HEK293 (cell line): ENCODE measurements at regions not wholly inside any gene's neighbourhood (a gene's known extent, or its start where the extent isn't known, plus 50 kb on each side); places are given as distances from the start of the nearest gene placed in this dataset.

Source experiments
- CTCF ChIA-PET: fragments of 350-600 bp; formaldehyde crosslinking; extraction: SDS; loops from one replicate; lab custom pipeline; 2021; ENCODE audit warnings: antibody characterized with exemption; lab: Yijun Ruan, JAX
- POLR2A ChIA-PET: fragments of 300-600 bp; formaldehyde crosslinking; extraction: SDS; loops from one replicate; lab custom pipeline; 2020; ENCODE audit warnings: antibody characterized with exemption, inconsistent platforms; lab: Yijun Ruan, JAX
- H3K27ac ChIP-seq: fragments of 200-500 bp; sonication (Bioruptor generic); 2 replicates; pipeline ENCODE4 v1.5.1; 2014; ENCODE audit warnings: low read depth, low read length, control low read depth, inconsistent platforms; ENCODE audit errors: extremely low read depth
- H3K36me3 ChIP-seq, 2 experiments: fragments of 200-500 bp in 1 of 2; sonication (Bioruptor generic) in 1 of 2; 1 replicate in 1 of 2; 2 replicates in 1 of 2; pipeline ENCODE4 v1.5.1; 2014 to 2017; ENCODE audit warnings: inconsistent platforms in 2 of 2, low read length in 2 of 2; ENCODE audit not compliant: control insufficient read depth in 2 of 2, insufficient read depth in 1 of 2
- H3K4me1 ChIP-seq: fragments of 200-500 bp; sonication (Bioruptor generic); 2 replicates; pipeline ENCODE4 v1.5.1; 2014; ENCODE audit warnings: mild to moderate bottlenecking, low read length, inconsistent platforms; ENCODE audit not compliant: control insufficient read depth, insufficient read depth
- H3K4me3 ChIP-seq: 2 replicates; pipeline ENCODE4 v1.5.1; 2011; ENCODE audit warnings: low read depth, mild to moderate bottlenecking, control low read depth, low read length, moderate library complexity
- H3K9me3 ChIP-seq: fragments of 200-500 bp; sonication (Bioruptor generic); 2 replicates; pipeline ENCODE4 v1.5.1; 2014; ENCODE audit warnings: low read depth, low read length, inconsistent platforms; ENCODE audit not compliant: control insufficient read depth, insufficient read depth
- GLIS2 ChIP-seq: fragments of 450-650 bp; formaldehyde crosslinking; IDR thresholded peaks from 2 replicates; pipeline ENCODE4 v1.5.1; 2016; ENCODE audit warnings: missing biosample characterization, missing genetic modification characterization
- HOXC10 ChIP-seq: sonication (generic); formaldehyde crosslinking; IDR thresholded peaks from 2 replicates; pipeline ENCODE4 v1.8.1; 2023; ENCODE audit warnings: mild to moderate bottlenecking, missing genetic modification reagents
- PRDM6 ChIP-seq: fragments of 450-650 bp; formaldehyde crosslinking; IDR thresholded peaks from 2 replicates; pipeline ENCODE4 v1.5.1; 2017; ENCODE audit warnings: missing biosample characterization, missing genetic modification characterization
- SCRT2 ChIP-seq: fragments of 450-650 bp; formaldehyde crosslinking; IDR thresholded peaks from 2 replicates; pipeline ENCODE4 v1.5.1; 2016; ENCODE audit warnings: missing biosample characterization, missing genetic modification characterization
- TCF7L2 ChIP-seq: IDR thresholded peaks from 2 replicates; pipeline ENCODE4 v1.6.1; 2011; ENCODE audit warnings: low read depth, mild to moderate bottlenecking, inconsistent platforms, low read length, moderate library complexity, borderline replicate concordance
- ZBTB20 ChIP-seq: fragments of 450-650 bp; formaldehyde crosslinking; IDR thresholded peaks from 2 replicates; pipeline ENCODE4 v1.5.1; 2016; ENCODE audit warnings: missing biosample characterization, missing genetic modification characterization
- ZFP69B ChIP-seq: fragments of 450-650 bp; formaldehyde crosslinking; IDR thresholded peaks from 2 replicates; pipeline ENCODE4 v1.5.1; 2016; ENCODE audit warnings: missing biosample characterization, missing genetic modification characterization
- ZNF10 ChIP-seq: fragments of 450-650 bp; formaldehyde crosslinking; IDR thresholded peaks from 2 replicates; pipeline ENCODE4 v1.5.1; 2017; ENCODE audit warnings: missing biosample characterization, missing genetic modification characterization
- ZNF148 ChIP-seq: fragments of 450-650 bp; formaldehyde crosslinking; IDR thresholded peaks from 2 replicates; pipeline ENCODE4 v1.5.0; 2017; ENCODE audit warnings: missing biosample characterization, missing genetic modification characterization, borderline replicate concordance
- ZNF19 ChIP-seq: fragments of 450-650 bp; formaldehyde crosslinking; IDR thresholded peaks from 2 replicates; pipeline ENCODE4; 2016; ENCODE audit warnings: missing biosample characterization, missing genetic modification characterization, low read depth
- ZNF2 ChIP-seq: fragments of 450-650 bp; formaldehyde crosslinking; IDR thresholded peaks from 2 replicates; pipeline ENCODE4 v1.5.1; 2016; ENCODE audit warnings: missing biosample characterization, missing genetic modification characterization
- ZNF248 ChIP-seq: fragments of 450-650 bp; formaldehyde crosslinking; IDR thresholded peaks from 2 replicates; pipeline ENCODE4 v1.5.1; 2017; ENCODE audit warnings: missing biosample characterization, missing genetic modification characterization
- ZNF280D ChIP-seq: fragments of 450-650 bp; formaldehyde crosslinking; IDR thresholded peaks from 2 replicates; pipeline ENCODE4 v1.5.1; 2016; ENCODE audit warnings: missing biosample characterization, missing genetic modification characterization
- ZNF510 ChIP-seq: fragments of 450-650 bp; formaldehyde crosslinking; IDR thresholded peaks from 2 replicates; pipeline ENCODE4 v1.5.1; 2018; ENCODE audit warnings: mild to moderate bottlenecking, missing genetic modification characterization, missing biosample characterization; ENCODE audit not compliant: insufficient replicate concordance
- ZNF610 ChIP-seq: fragments of 450-650 bp; formaldehyde crosslinking; IDR thresholded peaks from 2 replicates; pipeline ENCODE4 v1.5.1; 2016; ENCODE audit warnings: missing biosample characterization, missing genetic modification characterization, borderline replicate concordance
- ZNF621 ChIP-seq: fragments of 450-650 bp; formaldehyde crosslinking; IDR thresholded peaks from 2 replicates; pipeline ENCODE4 v1.5.1; 2017; ENCODE audit warnings: missing biosample characterization, missing genetic modification characterization
- ZNF677 ChIP-seq: fragments of 450-650 bp; IDR thresholded peaks from 2 replicates; pipeline ENCODE4 v1.5.0; 2018; ENCODE audit warnings: missing biosample characterization, mild to moderate bottlenecking, missing genetic modification characterization, moderate library complexity
- ZNF704 ChIP-seq: fragments of 450-650 bp; formaldehyde crosslinking; IDR thresholded peaks from 2 replicates; pipeline ENCODE4 v1.5.1; 2016; ENCODE audit warnings: missing biosample characterization, missing genetic modification characterization
- ZNF76 ChIP-seq: fragments of 450-650 bp; formaldehyde crosslinking; IDR thresholded peaks from 2 replicates; pipeline ENCODE4; 2016; ENCODE audit warnings: low read depth, missing biosample characterization, missing genetic modification characterization, borderline replicate concordance
- ZSCAN5A ChIP-seq: fragments of 450-650 bp; formaldehyde crosslinking; IDR thresholded peaks from 2 replicates; pipeline ENCODE4 v1.5.1; 2016; ENCODE audit warnings: missing biosample characterization, missing genetic modification characterization

GRCh38 chr12:58443981-58444371 is 476.3 kb downstream of the LRIG3 start:
- Histone ChIP-seq H3K36me3 (no peaks in the 10 kb centered on the region), H3K9me3 (no peaks in the 10 kb centered on the region), H3K4me3 (no peak overlapping the region), H3K4me1 (no peaks in the 10 kb centered on the region), H3K27ac (no peak overlapping the region)
- TF ChIP-seq ZNF76 (tag by site-specific recombination) (no peak), TCF7L2 (no peak), ZNF248 (no peak), ZBTB20 (no peak), HOXC10 (CRISPR knock-in tag) (no peak), PRDM6 (tag by site-specific recombination) (no peak), ZFP69B (tag by site-specific recombination) (no peak), ZSCAN5A (tag by site-specific recombination) (no peak), ZNF148 (tag by site-specific recombination) (no peak), ZNF621 (tag by site-specific recombination) (no peak), ZNF280D (tag by site-specific recombination) (no peak), GLIS2 (tag by site-specific recombination) (no peak), ZNF2 (no peak), ZNF677 (tag by site-specific recombination) (no peak), ZNF610 (tag by site-specific recombination) (no peak)
- ChIA-PET POLR2A (no interaction called here), CTCF (interaction anchor here (0.6 to 3.9 kb wide), 9 partner anchors 10 to 1202 kb away, joined by 3 to 14 read pairs (median 3); no protein-coding TSS in a partner anchor)

- H3K9me3 ChIP-seq: no peaks in the 10 kb centered on the region
- CTCF ChIA-PET: no interaction called here
- TF ChIP-seq ZNF510 (tag by site-specific recombination) (no peak), ZNF19 (tag by site-specific recombination) (no peak), ZSCAN5A (tag by site-specific recombination) (no peak), ZNF10 (tag by site-specific recombination) (no peak), SCRT2 (no peak), PRDM6 (tag by site-specific recombination) (no peak), ZNF704 (tag by site-specific recombination) (no peak)
Measured at GRCh38 chr12:58450868-58451482, 469.3 kb downstream of the LRIG3 start.

More at GRCh38 chr12:58450868-58451482, 469.3 kb downstream of the LRIG3 start:
- Histone ChIP-seq H3K4me1 (no peaks in the 10 kb centered on the region), H3K27ac (no peak overlapping the region), H3K36me3 (no peaks in the 10 kb centered on the region), H3K4me3 (no peak overlapping the region)
- POLR2A ChIA-PET: interaction anchor here (0.7 kb wide), 1 partner anchor 255 kb away, joined by 4 read pairs; no protein-coding TSS in a partner anchor
